ENCODE measurements at regions not wholly inside any gene's neighbourhood (a gene's known extent, or its start where the extent isn't known, plus 50 kb on each side); places are given as distances from the start of the nearest gene placed in this dataset.

DNA sequence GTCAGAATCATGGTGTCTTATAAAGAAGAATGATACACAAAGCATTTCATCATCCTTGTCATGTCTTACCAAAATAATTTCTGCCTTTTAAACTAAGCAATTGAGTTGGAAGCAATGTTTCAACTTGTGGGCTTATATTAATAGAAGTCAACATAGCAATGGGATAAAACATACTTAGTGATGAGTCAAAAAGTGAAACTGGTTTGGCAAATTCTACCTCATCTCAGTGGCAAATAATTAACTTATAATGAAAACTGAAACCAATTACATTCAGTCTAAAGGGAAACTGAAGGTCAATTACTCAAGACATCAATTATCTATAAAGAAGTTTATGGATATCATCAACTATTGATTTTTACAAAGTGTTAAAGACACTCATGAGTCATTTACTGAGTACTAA, 463.8 kb downstream of the BMP2 start:
- no peak overlapping the region for H3K4me3 ChIP-seq
- peaks cover 16% of the 10 kb centered on the region; the same call in 2 of the 3 replicates for H3K9me3 ChIP-seq
- CTCF ChIA-PET: no interaction called here
- no peak for FAIRE-seq
- no peak for ATAC-seq
- H3K4me2 ChIP-seq: no peak overlapping the region
- no peak overlapping the region for H3K27ac ChIP-seq
- no peak for DNase-seq (ENCODE audit: low read depth in 1 of 2, low spot score in 1 of 2)
- no peaks in the 10 kb centered on the region for H3K4me1 ChIP-seq
- TF ChIP-seq RAD21 (conservative IDR thresholded peaks at IDR 0.05 in 1 of 2, IDR thresholded peaks at IDR 0.05 in 1 of 2) (no peak), USF2 (IDR thresholded peaks at IDR 0.05) (no peak), CHD2 (IDR thresholded peaks at IDR 0.05; ENCODE audit: low read length, partially characterized antibody) (no peak), POLR2A (IDR thresholded peaks at IDR 0.05; ENCODE audit: low read length) (no peak), NR3C1 (IDR thresholded peaks at IDR 0.05) (no peak), CBX2 (IDR thresholded peaks at IDR 0.05; ENCODE audit: borderline replicate concordance, low read depth) (no peak), HDAC2 (IDR thresholded peaks at IDR 0.05) (no peak)
- TF ChIP-seq, protein P1, sequence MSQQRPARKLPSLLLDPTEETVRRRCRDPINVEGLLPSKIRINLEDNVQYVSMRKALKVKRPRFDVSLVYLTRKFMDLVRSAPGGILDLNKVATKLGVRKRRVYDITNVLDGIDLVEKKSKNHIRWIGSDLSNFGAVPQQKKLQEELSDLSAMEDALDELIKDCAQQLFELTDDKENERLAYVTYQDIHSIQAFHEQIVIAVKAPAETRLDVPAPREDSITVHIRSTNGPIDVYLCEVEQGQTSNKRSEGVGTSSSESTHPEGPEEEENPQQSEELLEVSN (IDR thresholded peaks at IDR 0.05; ENCODE audit: borderline replicate concordance, low read depth): no peak
- TF ChIP-seq, protein P2, sequence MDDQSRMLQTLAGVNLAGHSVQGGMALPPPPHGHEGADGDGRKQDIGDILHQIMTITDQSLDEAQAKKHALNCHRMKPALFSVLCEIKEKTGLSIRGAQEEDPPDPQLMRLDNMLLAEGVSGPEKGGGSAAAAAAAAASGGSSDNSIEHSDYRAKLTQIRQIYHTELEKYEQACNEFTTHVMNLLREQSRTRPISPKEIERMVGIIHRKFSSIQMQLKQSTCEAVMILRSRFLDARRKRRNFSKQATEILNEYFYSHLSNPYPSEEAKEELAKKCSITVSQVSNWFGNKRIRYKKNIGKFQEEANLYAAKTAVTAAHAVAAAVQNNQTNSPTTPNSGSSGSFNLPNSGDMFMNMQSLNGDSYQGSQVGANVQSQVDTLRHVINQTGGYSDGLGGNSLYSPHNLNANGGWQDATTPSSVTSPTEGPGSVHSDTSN (IDR thresholded peaks at IDR 0.05): no peak
- POLR2A ChIA-PET: no interaction called here

DNA sequence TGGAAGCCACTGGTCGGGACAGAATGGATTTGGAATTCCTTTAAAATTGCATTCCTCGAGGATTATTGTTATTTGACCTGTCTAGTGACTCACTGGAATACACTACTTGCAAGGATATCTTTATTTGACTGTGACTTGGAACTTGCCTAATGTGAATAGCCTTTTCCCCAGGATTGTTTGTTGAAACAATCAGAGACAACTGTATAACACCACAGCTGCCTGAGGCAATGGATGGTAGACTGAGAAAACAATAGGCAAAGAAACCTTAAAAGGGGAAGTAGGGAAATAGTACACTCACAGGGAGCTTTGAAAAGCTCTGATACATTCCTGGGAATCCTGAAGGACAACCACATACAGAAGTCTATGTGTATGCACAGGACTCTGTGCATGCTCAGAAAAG, 465.3 kb downstream of the BMP2 start:
- no peak for TF ChIP-seq CHD2 (IDR thresholded peaks at IDR 0.05; ENCODE audit: low read length, partially characterized antibody)
- TF ChIP-seq, protein P3, sequence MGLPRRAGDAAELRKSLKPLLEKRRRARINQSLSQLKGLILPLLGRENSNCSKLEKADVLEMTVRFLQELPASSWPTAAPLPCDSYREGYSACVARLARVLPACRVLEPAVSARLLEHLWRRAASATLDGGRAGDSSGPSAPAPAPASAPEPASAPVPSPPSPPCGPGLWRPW (IDR thresholded peaks at IDR 0.05): no peak
- no peak for TF ChIP-seq CBX2 (IDR thresholded peaks at IDR 0.05; ENCODE audit: borderline replicate concordance, low read depth)
- no peak for TF ChIP-seq ZC3H11A (IDR thresholded peaks at IDR 0.05)
- TF ChIP-seq CHD4 (IDR thresholded peaks at IDR 0.05; ENCODE audit: borderline replicate concordance): no peak
- TF ChIP-seq CEBPB (IDR thresholded peaks at IDR 0.05): no peak
- TF ChIP-seq KDM1A (IDR thresholded peaks at IDR 0.05; ENCODE audit: low read depth): no peak
- no peak for TF ChIP-seq ZFP36 (IDR thresholded peaks at IDR 0.05; ENCODE audit: borderline replicate concordance, partially characterized antibody)
- WGBS (ENCODE audit: missing lambda C conversion rate): 0% methylated on average over 2 of the region's 2 CpGs
- ATAC-seq (no peak), FAIRE-seq (no peak), DNase-seq (ENCODE audit: low read depth in 1 of 2, low spot score in 1 of 2) (no peak)
- Histone ChIP-seq H3K27ac (no peak overlapping the region), H3K4me3 (no peak overlapping the region), H3K4me1 (no peaks in the 10 kb centered on the region), H3K9me3 (peaks cover 6% of the 10 kb centered on the region; the same call in 2 of the 3 replicates), H3K4me2 (no peak overlapping the region)
- CTCF ChIA-PET: no interaction called here
- POLR2A ChIA-PET: no interaction called here

GRCh38 chr20:7237251-7237650, 469.8 kb downstream of the BMP2 start:
- no peak for TF ChIP-seq USF2 (IDR thresholded peaks at IDR 0.05)
- TF ChIP-seq POLR2AphosphoS2 (conservative IDR thresholded peaks at IDR 0.05; ENCODE audit: low read length): no peak
- TF ChIP-seq NFE2L2 (conservative IDR thresholded peaks at IDR 0.05; ENCODE audit: low read length): no peak
- TF ChIP-seq CEBPB (IDR thresholded peaks at IDR 0.05): no peak
- TF ChIP-seq TP53 (CRISPR knock-in tag; IDR thresholded peaks at IDR 0.05): no peak
- no peak for TF ChIP-seq KDM1A (IDR thresholded peaks at IDR 0.05; ENCODE audit: low read depth)
- no peak for TF ChIP-seq CBX8 (IDR thresholded peaks at IDR 0.05)
- TF ChIP-seq MAZ (IDR thresholded peaks at IDR 0.05; ENCODE audit: borderline replicate concordance, low read depth, low read length): no peak
- TF ChIP-seq MYC (IDR thresholded peaks at IDR 0.05; ENCODE audit: borderline replicate concordance, low read length): no peak
- FAIRE-seq (no peak), ATAC-seq (no peak), DNase-seq (ENCODE audit: low read depth in 1 of 2, low spot score in 1 of 2) (no peak)
- Histone ChIP-seq H3K4me3 (no peak overlapping the region), H3K4me2 (no peak overlapping the region), H3K27ac (no peak overlapping the region), H3K4me1 (no peaks in the 10 kb centered on the region), H3K9me3 (no peaks in the 10 kb centered on the region)
- ChIA-PET CTCF (no interaction called here), POLR2A (no interaction called here)
- WGBS (ENCODE audit: missing lambda C conversion rate): 3% methylated on average over 1 of the region's 1 CpG

All from A549 (cell line).